NCI-H2196 (cell line): ENCODE measurements at regions not wholly inside any gene's neighbourhood (a gene's known extent, or its start where the extent isn't known, plus 50 kb on each side); places are given as distances from the start of the nearest gene placed in this dataset.
"Not testable (repeated sequence)": the region's sequence is repeated elsewhere in the genome, so short reads cannot be mapped to it uniquely, and the experiment has no call there.

Experiments
- DNase-seq: peaks from one replicate; lab custom pipeline; 2025; ENCODE audit not compliant: unreplicated experiment; lab: John Stamatoyannopoulos, UW

- DNase-seq = no peak
Measured at GRCh38 chr6:25176466-25176865, 102.7 kb upstream of the CARMIL1 start.

GRCh38 chr6:25177500-25178028 is 101.6 kb upstream of the CARMIL1 start:
- DNase-seq = no peak

GRCh38 chr6:25178336-25179035 is 100.7 kb upstream of the CARMIL1 start:
- no peak for DNase-seq

- DNase-seq = no peak
Measured at GRCh38 chr6:25179051-25179778, 100.0 kb upstream of the CARMIL1 start.

- no peak for DNase-seq
Measured at GRCh38 chr6:25180630-25181349, 98.4 kb upstream of the CARMIL1 start.

GRCh38 chr6:25181350-25181724 is 97.8 kb upstream of the CARMIL1 start:
- no peak for DNase-seq

GRCh38 chr6:25181923-25182322 is 97.3 kb upstream of the CARMIL1 start:
- no peak for DNase-seq

GRCh38 chr6:25186919-25187318 is 92.3 kb upstream of the CARMIL1 start:
- DNase-seq = no peak

GRCh38 chr6:25188232-25188631 is 90.9 kb upstream of the CARMIL1 start:
- DNase-seq = no peak

- no peak for DNase-seq
Measured at GRCh38 chr6:25192590-25193459, 86.3 kb upstream of the CARMIL1 start.

GRCh38 chr6:25193460-25194171 is 85.6 kb upstream of the CARMIL1 start:
- no peak for DNase-seq

- no peak for DNase-seq
Measured at GRCh38 chr6:25194172-25194678, 84.9 kb upstream of the CARMIL1 start.

GRCh38 chr6:25196464-25196863 is 82.7 kb upstream of the CARMIL1 start:
- no peak for DNase-seq

GRCh38 chr6:25197111-25197510 is 82.1 kb upstream of the CARMIL1 start:
- no peak for DNase-seq

GRCh38 chr6:25199544-25199943 is 79.6 kb upstream of the CARMIL1 start:
- no peak for DNase-seq

- DNase-seq = no peak
Measured at GRCh38 chr6:25202504-25202903, 76.7 kb upstream of the CARMIL1 start.

- DNase-seq = no peak
Measured at GRCh38 chr6:25205629-25206028, 73.5 kb upstream of the CARMIL1 start.

- not testable (repeated sequence) for DNase-seq
Measured at GRCh38 chr6:25207453-25208155, 71.6 kb upstream of the CARMIL1 start.

- DNase-seq = no peak
Measured at GRCh38 chr6:25215881-25216280, 63.3 kb upstream of the CARMIL1 start.
